ENCODE measurements at regions not wholly inside any gene's neighbourhood (a gene's known extent, or its start where the extent isn't known, plus 50 kb on each side); places are given as distances from the start of the nearest gene placed in this dataset.

- CTCF ChIA-PET (ENCODE audit: low intra/inter-chr PET ratio, low total read pairs) = no interaction called here
- H3K9me3 ChIP-seq (ENCODE audit: low read length) = no peaks in the 10 kb centered on the region
- no TSS peak for BruUV-seq (replicated peaks)
- H3K27me3 ChIP-seq (ENCODE audit: control insufficient read depth in 1 of 2, insufficient read depth in 2 of 2, low read length in 2 of 2) = no peaks in the 10 kb centered on the region; a peak in 1 of 5 replicates
- H3K9ac ChIP-seq (ENCODE audit: insufficient read depth, low read depth, low read length) = no peak overlapping the region
- no peak for FAIRE-seq
- H3K27ac ChIP-seq (ENCODE audit: extremely low read length, insufficient read depth, low read length) = no peak overlapping the region
- WGBS (ENCODE audit: low lambda C conversion rate) = 0% methylated on average over 2 of the region's 2 CpGs
- no peaks in the 10 kb centered on the region for H3K79me2 ChIP-seq (ENCODE audit: insufficient read depth, low read length)
- in situ Hi-C loops (cut with HindIII; ENCODE audit: extremely low pct_ligation_motif_present, low pct_unique_long_range_greater_than_20kb) = no loop called here
- no peak for DNase-seq (ENCODE audit: low spot score)
- ATAC-seq = no peak
- H3K4me1 ChIP-seq (ENCODE audit: insufficient read depth, low read length) = no peaks in the 10 kb centered on the region
- H3K36me3 ChIP-seq (replicated peaks in 1 of 2; ENCODE audit: control insufficient read depth in 1 of 2, insufficient read depth in 2 of 2, low read length in 2 of 2) = no peaks in the 10 kb centered on the region
- H2AFZ ChIP-seq (ENCODE audit: low read length) = no peak overlapping the region
- TF ChIP-seq, protein P1, sequence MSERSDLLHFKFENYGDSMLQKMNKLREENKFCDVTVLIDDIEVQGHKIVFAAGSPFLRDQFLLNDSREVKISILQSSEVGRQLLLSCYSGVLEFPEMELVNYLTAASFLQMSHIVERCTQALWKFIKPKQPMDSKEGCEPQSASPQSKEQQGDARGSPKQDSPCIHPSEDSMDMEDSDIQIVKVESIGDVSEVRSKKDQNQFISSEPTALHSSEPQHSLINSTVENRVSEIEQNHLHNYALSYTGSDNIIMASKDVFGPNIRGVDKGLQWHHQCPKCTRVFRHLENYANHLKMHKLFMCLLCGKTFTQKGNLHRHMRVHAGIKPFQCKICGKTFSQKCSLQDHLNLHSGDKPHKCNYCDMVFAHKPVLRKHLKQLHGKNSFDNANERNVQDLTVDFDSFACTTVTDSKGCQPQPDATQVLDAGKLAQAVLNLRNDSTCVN (CRISPR knock-in tag; IDR thresholded peaks at IDR 0.05; ENCODE audit: borderline replicate concordance) = no peak
- TF ChIP-seq RXRA (CRISPR knock-in tag; IDR thresholded peaks at IDR 0.05) = no peak
- no peak for TF ChIP-seq SOX5 (CRISPR knock-in tag; IDR thresholded peaks at IDR 0.05; ENCODE audit: borderline replicate concordance)
- no peak for TF ChIP-seq NFYB (CRISPR knock-in tag; IDR thresholded peaks at IDR 0.05)
- TF ChIP-seq TMF1 (CRISPR knock-in tag; IDR thresholded peaks at IDR 0.05; ENCODE audit: low read depth) = no peak
- no peak for TF ChIP-seq NFRKB (IDR thresholded peaks at IDR 0.05)
- no peak for TF ChIP-seq ZBTB2 (CRISPR knock-in tag; IDR thresholded peaks at IDR 0.05; ENCODE audit: low read depth)
- no peak for TF ChIP-seq FOXK2 (IDR thresholded peaks at IDR 0.05)
- TF ChIP-seq, protein P2, sequence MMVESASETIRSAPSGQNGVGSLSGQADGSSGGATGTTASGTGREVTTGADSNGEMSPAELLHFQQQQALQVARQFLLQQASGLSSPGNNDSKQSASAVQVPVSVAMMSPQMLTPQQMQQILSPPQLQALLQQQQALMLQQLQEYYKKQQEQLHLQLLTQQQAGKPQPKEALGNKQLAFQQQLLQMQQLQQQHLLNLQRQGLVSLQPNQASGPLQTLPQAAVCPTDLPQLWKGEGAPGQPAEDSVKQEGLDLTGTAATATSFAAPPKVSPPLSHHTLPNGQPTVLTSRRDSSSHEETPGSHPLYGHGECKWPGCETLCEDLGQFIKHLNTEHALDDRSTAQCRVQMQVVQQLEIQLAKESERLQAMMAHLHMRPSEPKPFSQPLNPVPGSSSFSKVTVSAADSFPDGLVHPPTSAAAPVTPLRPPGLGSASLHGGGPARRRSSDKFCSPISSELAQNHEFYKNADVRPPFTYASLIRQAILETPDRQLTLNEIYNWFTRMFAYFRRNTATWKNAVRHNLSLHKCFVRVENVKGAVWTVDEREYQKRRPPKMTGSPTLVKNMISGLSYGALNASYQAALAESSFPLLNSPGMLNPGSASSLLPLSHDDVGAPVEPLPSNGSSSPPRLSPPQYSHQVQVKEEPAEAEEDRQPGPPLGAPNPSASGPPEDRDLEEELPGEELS (CRISPR knock-in tag; IDR thresholded peaks at IDR 0.05) = no peak
- TF ChIP-seq PAWR (CRISPR knock-in tag; IDR thresholded peaks at IDR 0.05; ENCODE audit: borderline replicate concordance) = no peak
- no peak for TF ChIP-seq ZBTB20 (CRISPR knock-in tag; IDR thresholded peaks at IDR 0.05; ENCODE audit: borderline replicate concordance, low read depth)
- TF ChIP-seq ZNF660 (CRISPR knock-in tag; IDR thresholded peaks at IDR 0.05; ENCODE audit: borderline replicate concordance, low read depth) = no peak
- no peak for TF ChIP-seq ASH2L (IDR thresholded peaks at IDR 0.05; ENCODE audit: insufficient read length, low read depth, low read length)
- TF ChIP-seq ZNF44 (CRISPR knock-in tag; IDR thresholded peaks at IDR 0.05) = no peak
- no peak for TF ChIP-seq ZNF136 (CRISPR knock-in tag; IDR thresholded peaks at IDR 0.05; ENCODE audit: low read depth)
- TF ChIP-seq ZNF878 (CRISPR knock-in tag; IDR thresholded peaks at IDR 0.05) = no peak
- no peak for TF ChIP-seq ZNF530 (CRISPR knock-in tag; IDR thresholded peaks at IDR 0.05; ENCODE audit: low read depth)
- no peak for TF ChIP-seq CC2D1A (CRISPR knock-in tag; IDR thresholded peaks at IDR 0.05)
- TF ChIP-seq, protein P3, sequence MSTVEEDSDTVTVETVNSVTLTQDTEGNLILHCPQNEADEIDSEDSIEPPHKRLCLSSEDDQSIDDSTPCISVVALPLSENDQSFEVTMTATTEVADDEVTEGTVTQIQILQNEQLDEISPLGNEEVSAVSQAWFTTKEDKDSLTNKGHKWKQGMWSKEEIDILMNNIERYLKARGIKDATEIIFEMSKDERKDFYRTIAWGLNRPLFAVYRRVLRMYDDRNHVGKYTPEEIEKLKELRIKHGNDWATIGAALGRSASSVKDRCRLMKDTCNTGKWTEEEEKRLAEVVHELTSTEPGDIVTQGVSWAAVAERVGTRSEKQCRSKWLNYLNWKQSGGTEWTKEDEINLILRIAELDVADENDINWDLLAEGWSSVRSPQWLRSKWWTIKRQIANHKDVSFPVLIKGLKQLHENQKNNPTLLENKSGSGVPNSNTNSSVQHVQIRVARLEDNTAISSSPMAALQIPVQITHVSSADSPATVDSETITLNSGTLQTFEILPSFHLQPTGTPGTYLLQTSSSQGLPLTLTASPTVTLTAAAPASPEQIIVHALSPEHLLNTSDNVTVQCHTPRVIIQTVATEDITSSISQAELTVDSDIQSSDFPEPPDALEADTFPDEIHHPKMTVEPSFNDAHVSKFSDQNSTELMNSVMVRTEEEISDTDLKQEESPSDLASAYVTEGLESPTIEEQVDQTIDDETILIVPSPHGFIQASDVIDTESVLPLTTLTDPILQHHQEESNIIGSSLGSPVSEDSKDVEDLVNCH (CRISPR knock-in tag; IDR thresholded peaks at IDR 0.05) = no peak
- POLR2A ChIA-PET = no interaction called here
- intact Hi-C loops (cut with micrococcal nuclease; ENCODE audit: unreplicated experiment) = no loop called here
- no peaks in the 10 kb centered on the region for H4K20me1 ChIP-seq (ENCODE audit: insufficient read depth, low read length)
- no peak overlapping the region for H3K4me3 ChIP-seq (replicated peaks in 1 of 3; ENCODE audit: insufficient read depth in 1 of 3, low read depth in 2 of 3, low read length in 3 of 3)
- no peak overlapping the region for H3K4me2 ChIP-seq (ENCODE audit: low read depth, low read length)
Observed at GRCh38 chr7:106413446-106413845, 128.7 kb upstream of the NAMPT start.

Data from HepG2 (cell line).